GM12873 (cell line): ENCODE measurements at regions not wholly inside any gene's neighbourhood (a gene's known extent, or its start where the extent isn't known, plus 50 kb on each side); places are given as distances from the start of the nearest gene placed in this dataset.

Experiments used
- TF ChIP-seq, protein P1 (sequence below): IDR thresholded peaks from 2 replicates; pipeline ENCODE4 v1.5.1; 2012; ENCODE audit warnings: low read depth, mild to moderate bottlenecking, moderate library complexity, low read length, control low read depth; ENCODE audit not compliant: insufficient read depth; ENCODE audit errors: missing control alignments

DNA sequence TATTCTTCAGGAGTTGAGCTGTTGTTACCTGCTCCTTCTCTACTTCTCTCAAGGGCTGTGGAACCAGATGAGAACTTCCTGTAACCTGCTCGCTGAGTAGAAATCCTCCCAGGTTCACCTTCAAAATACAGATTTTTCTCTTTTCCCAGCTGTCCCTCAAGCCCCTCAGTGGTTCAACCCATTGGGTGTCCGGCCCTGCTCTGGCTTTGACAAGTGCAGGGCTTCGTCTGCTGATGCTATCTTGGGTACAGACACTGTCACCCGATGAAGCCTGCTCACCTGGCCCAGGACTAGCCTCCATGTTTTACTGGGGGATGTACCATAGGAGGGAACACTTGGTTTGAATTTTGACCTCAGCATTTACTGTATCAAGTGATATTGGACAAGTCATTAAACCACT is 490.4 kb downstream of the IRX1 start:
- TF ChIP-seq, protein P1, sequence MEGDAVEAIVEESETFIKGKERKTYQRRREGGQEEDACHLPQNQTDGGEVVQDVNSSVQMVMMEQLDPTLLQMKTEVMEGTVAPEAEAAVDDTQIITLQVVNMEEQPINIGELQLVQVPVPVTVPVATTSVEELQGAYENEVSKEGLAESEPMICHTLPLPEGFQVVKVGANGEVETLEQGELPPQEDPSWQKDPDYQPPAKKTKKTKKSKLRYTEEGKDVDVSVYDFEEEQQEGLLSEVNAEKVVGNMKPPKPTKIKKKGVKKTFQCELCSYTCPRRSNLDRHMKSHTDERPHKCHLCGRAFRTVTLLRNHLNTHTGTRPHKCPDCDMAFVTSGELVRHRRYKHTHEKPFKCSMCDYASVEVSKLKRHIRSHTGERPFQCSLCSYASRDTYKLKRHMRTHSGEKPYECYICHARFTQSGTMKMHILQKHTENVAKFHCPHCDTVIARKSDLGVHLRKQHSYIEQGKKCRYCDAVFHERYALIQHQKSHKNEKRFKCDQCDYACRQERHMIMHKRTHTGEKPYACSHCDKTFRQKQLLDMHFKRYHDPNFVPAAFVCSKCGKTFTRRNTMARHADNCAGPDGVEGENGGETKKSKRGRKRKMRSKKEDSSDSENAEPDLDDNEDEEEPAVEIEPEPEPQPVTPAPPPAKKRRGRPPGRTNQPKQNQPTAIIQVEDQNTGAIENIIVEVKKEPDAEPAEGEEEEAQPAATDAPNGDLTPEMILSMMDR = no peak

DNA sequence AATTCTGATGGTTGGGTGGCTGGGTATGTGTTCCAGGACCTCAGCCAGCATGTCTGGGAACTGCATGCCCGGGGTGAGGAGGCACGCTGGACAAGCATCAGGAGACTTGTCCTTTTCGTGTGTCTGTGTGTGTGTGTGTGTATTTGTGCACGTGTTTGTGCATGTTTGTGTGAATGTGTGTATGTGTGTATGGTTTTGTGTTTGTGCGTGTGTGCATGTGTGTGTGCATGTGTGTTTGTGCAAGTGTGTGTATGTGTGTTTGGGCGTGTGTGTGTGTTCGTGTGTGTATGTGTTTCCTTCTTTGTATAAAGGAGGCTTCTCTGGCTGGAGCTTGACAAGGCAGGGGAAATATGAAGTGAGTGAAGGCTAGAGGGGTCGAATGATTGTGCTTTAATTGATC is 491.5 kb downstream of the IRX1 start:
- TF ChIP-seq, protein P1 = no peak

DNA sequence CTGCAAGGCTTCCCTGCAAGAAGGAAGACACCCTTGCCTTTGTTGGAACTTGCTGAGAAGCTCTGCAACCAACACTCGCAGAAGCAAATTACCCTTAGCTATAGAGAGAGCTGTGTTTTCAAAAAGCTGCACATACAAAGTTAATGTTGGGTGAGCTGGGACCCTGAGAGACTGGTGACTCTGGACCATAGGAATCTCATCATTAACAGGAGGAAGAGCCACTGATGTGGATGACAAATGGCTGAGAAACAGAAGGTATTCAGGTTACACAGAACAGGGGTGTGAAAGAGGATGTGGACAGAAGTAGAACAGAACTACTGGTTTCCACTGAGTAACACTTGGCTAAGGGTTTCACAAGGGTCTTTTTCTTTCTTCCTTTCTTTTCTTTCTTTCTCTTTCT is 493.5 kb downstream of the IRX1 start:
- TF ChIP-seq, protein P1 = no peak

DNA sequence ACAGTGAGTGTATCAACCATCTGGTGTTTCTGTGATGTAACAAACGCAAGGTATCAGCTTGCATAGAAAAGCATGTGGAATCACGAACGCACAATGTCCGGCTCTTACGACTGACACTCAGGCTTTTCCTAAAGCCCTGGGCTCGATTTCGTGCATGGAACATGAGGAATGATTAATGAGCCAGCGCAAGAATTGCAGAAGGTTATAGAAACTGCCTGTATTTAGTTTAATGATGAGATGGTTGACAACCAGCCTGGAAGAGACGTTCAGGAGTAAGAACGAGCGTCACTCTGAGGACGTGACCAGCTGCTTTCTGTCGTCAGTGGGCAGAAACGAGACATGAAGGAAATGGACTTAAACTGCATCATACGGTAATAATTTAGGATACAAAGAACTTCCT is 497.6 kb downstream of the IRX1 start:
- TF ChIP-seq, protein P1 = no peak

DNA sequence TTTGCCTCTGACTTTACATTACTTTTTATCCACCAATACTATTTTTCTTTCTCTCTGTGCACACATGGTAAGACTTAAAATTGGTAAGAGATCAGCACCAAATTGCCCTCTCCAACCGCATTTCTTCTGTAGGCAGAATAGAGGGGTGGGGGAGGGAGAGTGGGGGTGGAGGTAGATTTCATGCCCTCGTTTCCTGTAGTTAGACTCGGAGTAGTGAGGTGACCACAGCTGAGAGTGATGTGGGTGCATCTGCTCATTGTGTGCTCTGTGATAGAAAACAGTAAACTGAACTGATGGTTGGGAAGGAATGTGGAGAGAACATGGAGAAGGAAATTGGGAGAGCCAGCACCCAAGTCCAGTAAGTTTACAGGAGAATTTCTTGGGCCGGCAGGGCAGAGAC is 498.3 kb downstream of the IRX1 start:
- TF ChIP-seq, protein P1 = no peak

DNA sequence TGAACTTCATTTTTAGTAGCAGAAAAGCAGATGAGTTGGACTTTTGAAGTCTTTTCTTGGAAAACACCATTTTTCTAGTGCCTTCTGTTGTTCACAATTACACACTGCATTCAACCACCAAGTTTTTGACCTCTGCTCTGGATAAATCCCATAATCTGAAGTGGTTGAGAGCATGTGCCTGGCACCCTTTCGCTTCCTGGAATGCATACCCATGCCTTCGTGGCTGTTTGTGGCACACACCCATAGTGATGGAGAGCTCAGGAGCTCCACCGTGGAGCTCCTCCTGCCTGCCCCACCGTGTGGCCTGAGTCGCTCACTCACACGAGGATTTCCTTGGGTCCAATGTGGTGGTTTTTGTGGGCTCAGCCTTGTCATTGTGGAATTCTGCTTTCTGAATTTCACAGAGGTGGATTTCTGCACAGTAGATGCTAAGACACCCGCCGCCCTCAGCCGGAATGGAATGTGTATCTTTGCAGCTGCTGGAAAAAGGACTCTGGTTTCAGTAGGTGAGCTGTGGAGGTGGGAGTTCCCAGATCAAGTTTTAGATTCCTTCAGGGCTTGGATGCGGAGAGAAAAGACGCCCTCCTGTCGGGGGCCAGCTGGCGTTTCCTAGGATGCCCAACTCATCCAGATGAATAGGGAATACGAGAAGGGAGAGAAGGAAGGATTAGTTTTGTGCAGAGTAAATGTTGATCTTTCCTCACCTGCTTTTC is 500.4 kb downstream of the IRX1 start:
- TF ChIP-seq, protein P1 = no peak

DNA sequence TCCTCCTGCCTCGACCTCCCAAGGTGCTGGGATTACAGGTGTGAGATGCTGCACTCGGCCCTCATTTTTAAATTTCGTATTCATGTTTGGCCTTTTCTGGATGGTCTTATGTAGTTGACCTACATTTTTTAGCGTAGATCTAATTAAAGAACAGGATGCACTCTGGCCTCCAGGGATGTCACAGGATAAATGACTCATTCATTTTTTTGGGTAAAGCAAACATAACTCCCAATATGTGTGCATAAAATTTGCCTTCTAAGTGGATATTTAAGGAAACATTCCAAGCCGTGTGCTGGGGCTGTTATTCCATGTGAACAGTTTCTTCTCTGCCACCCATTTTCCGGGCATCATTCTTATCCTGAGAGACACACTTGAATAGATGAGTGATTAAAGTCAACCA is 501.6 kb downstream of the IRX1 start:
- TF ChIP-seq, protein P1 = no peak
